ENCODE measurements at regions not wholly inside any gene's neighbourhood (a gene's known extent, or its start where the extent isn't known, plus 50 kb on each side); places are given as distances from the start of the nearest gene placed in this dataset.

GRCh38 chr4:28373601-28374000 is 1513.0 kb downstream of the STIM2 start:
- DNase-seq (ENCODE audit: low read depth, low spot score) = no peak

- no peak for DNase-seq (ENCODE audit: low read depth, low spot score)
These were observed 1517.6 kb downstream of the STIM2 start for GRCh38 chr4:28378109-28378830.

DNA sequence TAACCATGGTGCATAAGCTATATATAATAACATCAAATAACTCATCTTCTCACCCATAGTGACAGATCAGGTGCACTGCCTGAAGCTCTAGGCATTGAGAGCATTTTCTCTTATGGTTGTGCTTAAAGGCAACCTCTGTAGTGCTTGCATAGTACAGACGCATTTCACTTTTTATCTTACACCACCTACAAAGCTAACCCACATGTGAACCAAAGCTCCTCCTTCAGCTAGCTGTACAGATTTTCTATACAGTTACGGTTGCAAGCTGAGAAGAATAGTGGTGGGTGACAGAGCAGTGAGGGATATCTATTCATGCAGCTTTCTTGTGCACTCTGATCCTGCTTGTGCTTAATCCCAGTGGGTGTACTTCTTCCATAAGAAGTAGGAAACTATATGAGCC is 1525.2 kb downstream of the STIM2 start:
- no peak for DNase-seq (ENCODE audit: low read depth, low spot score)

GRCh38 chr4:28386776-28387175 is 1526.1 kb downstream of the STIM2 start:
- DNase-seq (ENCODE audit: low read depth, low spot score) = no peak

GRCh38 chr4:28388471-28388870 is 1527.8 kb downstream of the STIM2 start:
- DNase-seq (ENCODE audit: low read depth, low spot score) = no peak

GRCh38 chr4:28391877-28392276 is 1531.2 kb downstream of the STIM2 start:
- DNase-seq (ENCODE audit: low read depth, low spot score) = no peak

GRCh38 chr4:28402751-28403150 is 1542.1 kb downstream of the STIM2 start:
- DNase-seq (ENCODE audit: low read depth, low spot score) = no peak

- no peak for DNase-seq (ENCODE audit: low read depth, low spot score)
These were observed 1560.6 kb downstream of the STIM2 start for GRCh38 chr4:28421221-28421620.

- no peak for DNase-seq (ENCODE audit: low read depth, low spot score)
These were observed 1565.6 kb downstream of the STIM2 start for GRCh38 chr4:28426251-28426650.

GRCh38 chr4:28427306-28428085 is 1566.9 kb downstream of the STIM2 start:
- DNase-seq (ENCODE audit: low read depth, low spot score) = no peak

GRCh38 chr4:28432348-28433025 is 1571.8 kb downstream of the STIM2 start:
- no peak for DNase-seq (ENCODE audit: low read depth, low spot score)

DNA sequence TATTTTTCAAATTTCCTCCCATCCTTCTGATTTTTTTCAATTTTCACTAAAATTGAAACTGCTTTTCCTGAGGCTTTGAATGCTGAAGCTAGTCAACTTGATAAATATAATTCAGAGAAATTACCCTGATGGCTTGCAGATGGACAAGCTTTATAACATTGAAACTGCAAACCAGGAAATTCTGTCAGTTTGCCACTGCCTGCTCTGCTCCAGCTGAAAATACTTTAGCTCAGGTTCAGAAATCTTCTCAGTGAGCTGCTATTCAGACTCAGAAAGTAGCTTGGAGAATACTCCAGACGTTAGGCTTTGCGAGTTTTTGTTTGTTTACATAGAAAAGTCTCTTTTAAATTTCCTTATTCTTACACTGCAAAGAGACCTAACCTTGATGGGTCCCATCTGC is 1574.7 kb downstream of the STIM2 start:
- no peak for DNase-seq (ENCODE audit: low read depth, low spot score)

DNA sequence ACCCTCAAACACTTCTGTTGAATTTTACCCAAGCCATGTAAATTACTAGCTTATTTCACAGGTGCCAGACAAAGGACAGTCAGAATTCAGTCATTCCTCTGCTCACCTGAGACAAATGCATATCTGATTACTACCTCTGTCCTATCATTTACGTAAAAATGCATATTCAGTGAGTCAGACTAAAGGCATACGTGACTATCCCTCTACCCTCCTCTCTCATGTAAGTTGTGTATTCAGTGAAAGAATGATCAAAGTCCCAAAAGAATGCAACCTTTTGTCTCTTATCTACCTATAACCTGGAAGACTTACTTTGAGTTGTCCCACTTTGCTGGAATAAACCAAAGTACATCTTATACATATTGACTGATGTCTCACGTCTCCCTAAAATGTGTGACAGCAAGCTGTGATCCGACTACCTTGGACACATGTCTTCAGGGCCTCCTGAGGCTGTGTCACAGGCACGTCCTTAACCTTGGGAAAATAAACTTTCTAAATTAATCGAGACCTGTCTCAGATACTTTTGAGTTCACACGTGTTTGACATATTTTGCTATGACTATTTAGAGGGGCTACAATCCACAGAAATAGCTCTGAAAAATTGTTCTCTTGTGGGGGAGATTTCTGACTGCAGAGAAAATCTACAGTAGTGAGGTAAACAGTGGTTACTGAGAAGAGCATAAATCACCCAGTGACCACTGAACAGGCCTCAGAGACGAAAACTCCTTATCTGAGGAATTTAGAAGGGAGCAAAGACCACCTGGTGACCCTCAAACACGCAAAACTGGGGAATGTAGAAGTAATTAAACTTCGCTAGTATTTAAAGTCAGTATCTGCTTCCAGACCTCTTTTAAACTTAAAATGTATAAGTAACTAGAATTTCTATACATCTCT is 1575.8 kb downstream of the STIM2 start:
- no peak for DNase-seq (ENCODE audit: low read depth, low spot score)

DNA sequence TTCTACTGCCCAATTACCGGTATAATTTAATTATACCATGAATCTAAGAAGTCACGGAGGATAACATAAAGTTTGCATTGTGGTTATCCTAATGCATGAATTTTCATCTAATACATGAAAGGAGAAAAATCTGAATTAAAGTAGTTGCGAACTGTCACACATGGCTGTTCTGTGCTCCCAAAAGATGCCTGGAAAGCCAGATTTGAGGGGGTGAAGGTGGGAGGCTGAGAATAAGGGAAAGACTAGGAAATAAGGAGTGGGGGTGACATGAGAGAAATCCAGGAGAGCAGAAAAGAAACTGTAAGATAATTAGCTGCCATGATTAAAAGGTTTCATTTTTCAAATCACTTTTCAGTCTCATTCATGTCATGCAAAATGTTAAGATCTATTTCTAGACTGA is 1582.7 kb downstream of the STIM2 start:
- no peak for DNase-seq (ENCODE audit: low read depth, low spot score)

DNA sequence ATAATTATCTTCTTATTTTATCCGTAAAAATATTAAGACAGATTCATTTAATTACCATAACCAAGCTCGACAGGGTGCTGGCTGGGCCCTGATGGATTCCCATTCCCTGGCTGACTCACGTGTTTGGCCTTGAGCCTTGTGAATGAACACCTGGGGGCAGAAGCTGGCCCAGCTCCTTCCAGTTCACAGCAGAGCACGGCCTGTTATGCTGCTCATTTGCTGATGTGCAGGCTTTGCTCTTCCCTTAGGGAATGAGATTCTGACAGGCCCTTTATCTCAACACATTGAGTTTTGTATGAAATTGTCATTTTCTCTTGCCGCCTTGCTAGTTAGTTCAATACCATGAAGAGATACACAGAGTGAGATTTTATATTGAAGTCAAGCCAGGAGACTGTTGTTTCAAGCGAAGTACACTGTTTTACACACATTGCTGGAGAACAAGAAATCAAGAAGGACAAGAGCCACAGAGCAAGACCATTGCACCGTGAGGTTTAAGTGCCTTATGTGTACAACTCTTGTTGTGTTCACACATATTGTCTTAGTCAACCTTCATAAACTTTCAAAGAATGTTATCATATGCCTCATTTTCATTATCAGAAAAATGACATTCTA is 1583.3 kb downstream of the STIM2 start:
- DNase-seq (ENCODE audit: low read depth, low spot score) = no peak

- no peak for DNase-seq (ENCODE audit: low read depth, low spot score)
These were observed 1584.3 kb downstream of the STIM2 start for GRCh38 chr4:28444886-28445496.

GRCh38 chr4:28449085-28449484 is 1588.4 kb downstream of the STIM2 start:
- DNase-seq (ENCODE audit: low read depth, low spot score) = no peak

- DNase-seq (ENCODE audit: low read depth, low spot score) = no peak
These were observed 1590.7 kb downstream of the STIM2 start for GRCh38 chr4:28451346-28451745.

GRCh38 chr4:28462766-28463700 is 1602.4 kb downstream of the STIM2 start:
- DNase-seq (ENCODE audit: low read depth, low spot score) = no peak

Data from pulmonary artery endothelial cell (primary cell).